ENCODE measurements at regions not wholly inside any gene's neighbourhood (a gene's known extent, or its start where the extent isn't known, plus 50 kb on each side); places are given as distances from the start of the nearest gene placed in this dataset.

DNA sequence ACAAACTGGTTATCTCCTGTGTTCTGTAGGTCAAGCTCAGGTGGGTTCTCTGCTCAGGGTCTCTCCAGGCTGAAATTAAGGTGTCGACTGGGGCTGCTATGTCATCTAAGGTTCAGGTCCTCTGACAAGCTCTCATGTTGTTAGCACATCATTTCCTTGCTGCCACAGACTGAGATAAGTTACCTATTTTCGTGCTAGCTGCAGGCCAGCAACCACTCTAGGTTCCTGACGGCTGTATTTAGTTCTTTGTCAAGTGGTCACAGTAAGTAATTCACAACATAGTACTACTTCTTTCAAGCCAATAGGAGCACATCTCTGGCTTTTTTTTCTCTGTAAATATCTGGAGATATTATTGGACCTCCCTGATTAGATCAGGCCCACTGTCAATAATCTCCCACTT is 169.3 kb upstream of the CAND1 start:
- TF ChIP-seq SUZ12 (IDR thresholded peaks at IDR 0.05; ENCODE audit: extremely low read depth, insufficient read depth, insufficient read length) (no peak), ZNF274 (IDR thresholded peaks at IDR 0.05; ENCODE audit: low read depth, low read length) (no peak), YY1 (IDR thresholded peaks at IDR 0.05; ENCODE audit: insufficient read depth, insufficient read length) (no peak)

Data from NT2/D1 (cell line).